SU-DHL-6 (cell line): ENCODE measurements at regions not wholly inside any gene's neighbourhood (a gene's known extent, or its start where the extent isn't known, plus 50 kb on each side); places are given as distances from the start of the nearest gene placed in this dataset.

Source experiments
- H2AFZ ChIP-seq: fragments of 200-600 bp; sonication (generic); 2 replicates; pipeline ENCODE4 v1.6.1; 2014; ENCODE audit warnings: low read depth, mild to moderate bottlenecking, moderate library complexity, mixed read lengths, antibody characterized with exemption, low read length; ENCODE audit not compliant: severe bottlenecking
- H3F3A ChIP-seq: fragments of 200-600 bp; shearing (Covaris generic); 2 replicates; pipeline ENCODE4 v1.6.0; 2016; ENCODE audit warnings: antibody characterized with exemption, mild to moderate bottlenecking; ENCODE audit not compliant: insufficient read depth
- H3K27ac ChIP-seq: fragments of 200-600 bp; sonication (generic); 2 replicates; pipeline ENCODE4 v1.5.1; 2016; ENCODE audit warnings: low read depth, mild to moderate bottlenecking, low read length, moderate library complexity, mixed read lengths
- H3K27me3 ChIP-seq: fragments of 200-600 bp; sonication (generic), shearing (Covaris generic); 2 replicates; pipeline ENCODE4 v1.6.0; 2014; ENCODE audit warnings: mild to moderate bottlenecking, low read length
- H3K36me3 ChIP-seq: fragments of 200-600 bp; sonication (generic); 2 replicates; pipeline ENCODE4 v1.6.1; 2014; ENCODE audit warnings: mild to moderate bottlenecking, low read length, mixed read lengths
- H3K4me2 ChIP-seq: fragments of 300-600, 200-600 bp; shearing (Covaris generic), sonication (generic); 2 replicates; pipeline ENCODE4 v1.6.0; 2014; ENCODE audit warnings: low read length, low read depth, mild to moderate bottlenecking; ENCODE audit not compliant: poor library complexity, severe bottlenecking
- H3K4me3 ChIP-seq: fragments of 200-600 bp; sonication (generic); 2 replicates; pipeline ENCODE4 v1.5.1; 2014; ENCODE audit warnings: antibody characterized with exemption, low read length, mild to moderate bottlenecking, mixed read lengths; ENCODE audit not compliant: insufficient read depth, poor library complexity, severe bottlenecking
- H3K79me2 ChIP-seq: fragments of 200-600 bp; sonication (generic); 2 replicates; pipeline ENCODE4 v1.6.1; 2014; ENCODE audit warnings: mild to moderate bottlenecking, low read length, moderate library complexity; ENCODE audit not compliant: insufficient read depth
- H3K9ac ChIP-seq: fragments of 200-600 bp; sonication (generic); 2 replicates; pipeline ENCODE4 v1.7.0; 2014; ENCODE audit warnings: mild to moderate bottlenecking, low read length
- H3K9me2 ChIP-seq: fragments of 200-600 bp; sonication (generic); replicated peaks from 2 replicates; pipeline ENCODE4 v1.6.1; 2014; ENCODE audit warnings: low read length; ENCODE audit not compliant: insufficient read depth
- H3K9me3 ChIP-seq: fragments of 200-600 bp; sonication (generic); 2 replicates; pipeline ENCODE4 v1.6.1; 2014; ENCODE audit warnings: low read length, mixed read lengths; ENCODE audit not compliant: insufficient read depth
- H4K20me1 ChIP-seq: fragments of 200-600 bp; sonication (generic); 2 replicates; pipeline ENCODE4 v1.6.1; 2014; ENCODE audit warnings: low read depth, mild to moderate bottlenecking, antibody characterized with exemption, low read length, moderate library complexity, mixed read lengths
- EZH2phosphoT487 ChIP-seq: fragments of 200-600 bp; sonication (generic), shearing (Covaris generic); conservative IDR thresholded peaks from 2 replicates; pipeline ENCODE4 v1.6.1; 2018; ENCODE audit warnings: mild to moderate bottlenecking, antibody characterized with exemption, low read length, moderate library complexity, mixed read lengths
- TF ChIP-seq, protein P1 (sequence below): fragments of 200-600 bp; sonication (generic); IDR thresholded peaks from one replicate; pipeline ENCODE4 v1.5.1; 2017; ENCODE audit warnings: antibody characterized with exemption, mild to moderate bottlenecking, low read length, moderate library complexity; ENCODE audit not compliant: insufficient read depth, poor library complexity, severe bottlenecking

- H2AFZ ChIP-seq = no peak overlapping the region
- H3F3A ChIP-seq = no peaks in the 10 kb centered on the region
- no peaks in the 10 kb centered on the region for H4K20me1 ChIP-seq
- no peak overlapping the region for H3K4me3 ChIP-seq
- no peaks in the 10 kb centered on the region for H3K36me3 ChIP-seq
- TF ChIP-seq EZH2phosphoT487 = no peak
- TF ChIP-seq, protein P1, sequence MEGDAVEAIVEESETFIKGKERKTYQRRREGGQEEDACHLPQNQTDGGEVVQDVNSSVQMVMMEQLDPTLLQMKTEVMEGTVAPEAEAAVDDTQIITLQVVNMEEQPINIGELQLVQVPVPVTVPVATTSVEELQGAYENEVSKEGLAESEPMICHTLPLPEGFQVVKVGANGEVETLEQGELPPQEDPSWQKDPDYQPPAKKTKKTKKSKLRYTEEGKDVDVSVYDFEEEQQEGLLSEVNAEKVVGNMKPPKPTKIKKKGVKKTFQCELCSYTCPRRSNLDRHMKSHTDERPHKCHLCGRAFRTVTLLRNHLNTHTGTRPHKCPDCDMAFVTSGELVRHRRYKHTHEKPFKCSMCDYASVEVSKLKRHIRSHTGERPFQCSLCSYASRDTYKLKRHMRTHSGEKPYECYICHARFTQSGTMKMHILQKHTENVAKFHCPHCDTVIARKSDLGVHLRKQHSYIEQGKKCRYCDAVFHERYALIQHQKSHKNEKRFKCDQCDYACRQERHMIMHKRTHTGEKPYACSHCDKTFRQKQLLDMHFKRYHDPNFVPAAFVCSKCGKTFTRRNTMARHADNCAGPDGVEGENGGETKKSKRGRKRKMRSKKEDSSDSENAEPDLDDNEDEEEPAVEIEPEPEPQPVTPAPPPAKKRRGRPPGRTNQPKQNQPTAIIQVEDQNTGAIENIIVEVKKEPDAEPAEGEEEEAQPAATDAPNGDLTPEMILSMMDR = no peak
- H3K27ac ChIP-seq = no peak overlapping the region
- no peak overlapping the region for H3K4me2 ChIP-seq
- no peaks in the 10 kb centered on the region for H3K9me3 ChIP-seq
- no peaks in the 10 kb centered on the region for H3K9me2 ChIP-seq
- no peaks in the 10 kb centered on the region for H3K79me2 ChIP-seq
- H3K27me3 ChIP-seq = no peaks in the 10 kb centered on the region
- no peak overlapping the region for H3K9ac ChIP-seq
Measured at GRCh38 chr15:95804484-95804883, 526.0 kb upstream of the NR2F2 start.

- Histone ChIP-seq H3K27me3 (no peaks in the 10 kb centered on the region), H3K9me2 (no peaks in the 10 kb centered on the region), H3K4me3 (no peak overlapping the region), H3K27ac (no peak overlapping the region), H2AFZ (no peak overlapping the region), H3K9me3 (no peaks in the 10 kb centered on the region), H3K36me3 (no peaks in the 10 kb centered on the region), H3K4me2 (no peak overlapping the region), H3K79me2 (no peaks in the 10 kb centered on the region), H3F3A (no peaks in the 10 kb centered on the region), H4K20me1 (no peaks in the 10 kb centered on the region), H3K9ac (no peak overlapping the region)
- TF ChIP-seq EZH2phosphoT487 = no peak
- TF ChIP-seq, protein P1 = no peak
Measured at GRCh38 chr15:95812491-95812890, 518.0 kb upstream of the NR2F2 start.

GRCh38 chr15:95814908-95815307 is 515.6 kb upstream of the NR2F2 start:
- Histone ChIP-seq H3K9me2 (no peaks in the 10 kb centered on the region), H3K27me3 (no peaks in the 10 kb centered on the region), H3K9ac (no peak overlapping the region), H3K4me2 (no peak overlapping the region), H3K79me2 (no peaks in the 10 kb centered on the region), H2AFZ (no peak overlapping the region), H3K4me3 (no peak overlapping the region), H3K27ac (no peak overlapping the region), H3K36me3 (no peaks in the 10 kb centered on the region), H4K20me1 (no peaks in the 10 kb centered on the region), H3F3A (no peaks in the 10 kb centered on the region), H3K9me3 (no peaks in the 10 kb centered on the region)
- TF ChIP-seq, protein P1 = no peak
- no peak for TF ChIP-seq EZH2phosphoT487
